Skeletal muscle tissue (tissue), 3 donors: ENCODE measurements at regions not wholly inside any gene's neighbourhood (a gene's known extent, or its start where the extent isn't known, plus 50 kb on each side); places are given as distances from the start of the nearest gene placed in this dataset.

Source experiments
- H3K27ac ChIP-seq: one replicate; pipeline ENCODE4 v1.7.0; 2013; ENCODE audit warnings: mild to moderate bottlenecking, low read depth, low read length, inconsistent platforms
- H3K27me3 ChIP-seq, 3 donors: one replicate each; pipeline ENCODE4 v1.7.0; 2013; ENCODE audit warnings: low read length in 3 of 3; ENCODE audit not compliant: control insufficient read depth in 3 of 3, insufficient read depth in 3 of 3
- H3K36me3 ChIP-seq, 3 donors: one replicate each; pipeline ENCODE4 v1.7.0; 2013; ENCODE audit warnings: low read length in 3 of 3; ENCODE audit not compliant: control insufficient read depth in 3 of 3, insufficient read depth in 3 of 3
- H3K4me1 ChIP-seq, 3 donors: one replicate each; pipeline ENCODE4 v1.7.0; 2013; ENCODE audit warnings: low read length in 3 of 3, mild to moderate bottlenecking in 3 of 3; ENCODE audit not compliant: control insufficient read depth in 3 of 3, insufficient read depth in 3 of 3
- H3K4me3 ChIP-seq, 3 donors: one replicate each; pipeline ENCODE4 v1.7.0; 2013; ENCODE audit warnings: low read length in 3 of 3
- H3K9ac ChIP-seq, 3 donors: one replicate each; pipeline ENCODE4 v1.7.0; 2013; ENCODE audit warnings: low read length in 3 of 3, mild to moderate bottlenecking in 3 of 3, moderate library complexity in 2 of 3, low read depth in 1 of 3
- H3K9me3 ChIP-seq, 3 donors: one replicate each; pipeline ENCODE4 v1.7.0; 2013; ENCODE audit warnings: low read length in 3 of 3; ENCODE audit not compliant: control insufficient read depth in 3 of 3
- donor health status: Osteomylitis.

GRCh38 chr5:21623831-21624230, 1229.3 kb downstream of the CDH12 start:
- Histone ChIP-seq H3K9me3 (no peaks in the 10 kb centered on the region), H3K27me3 (no peaks in the 10 kb centered on the region), H3K4me3 (no peak overlapping the region), H3K27ac (no peak overlapping the region), H3K36me3 (no peaks in the 10 kb centered on the region), H3K4me1 (no peaks in the 10 kb centered on the region), H3K9ac (no peak overlapping the region)

GRCh38 chr5:21615195-21615765, 1237.9 kb downstream of the CDH12 start:
- Histone ChIP-seq H3K4me1 (no peaks in the 10 kb centered on the region), H3K9me3 (no peaks in the 10 kb centered on the region), H3K9ac (no peak overlapping the region), H3K36me3 (no peaks in the 10 kb centered on the region), H3K27me3 (no peaks in the 10 kb centered on the region), H3K4me3 (no peak overlapping the region), H3K27ac (no peak overlapping the region)

GRCh38 chr5:21613971-21614488, 1239.1 kb downstream of the CDH12 start:
- Histone ChIP-seq H3K9me3 (no peaks in the 10 kb centered on the region), H3K4me1 (no peaks in the 10 kb centered on the region), H3K27me3 (no peaks in the 10 kb centered on the region), H3K36me3 (no peaks in the 10 kb centered on the region), H3K4me3 (no peak overlapping the region), H3K9ac (no peak overlapping the region), H3K27ac (no peak overlapping the region)

GRCh38 chr5:21603796-21604195, 1249.3 kb downstream of the CDH12 start:
- H3K9me3 ChIP-seq: no peaks in the 10 kb centered on the region
- no peak overlapping the region for H3K9ac ChIP-seq
- H3K4me1 ChIP-seq: no peaks in the 10 kb centered on the region
- no peaks in the 10 kb centered on the region for H3K27me3 ChIP-seq
- H3K36me3 ChIP-seq: no peaks in the 10 kb centered on the region
- H3K4me3 ChIP-seq: no peak overlapping the region
- no peak overlapping the region for H3K27ac ChIP-seq

GRCh38 chr5:21594566-21594965, 1258.6 kb downstream of the CDH12 start:
- H3K4me1 ChIP-seq: no peaks in the 10 kb centered on the region
- H3K36me3 ChIP-seq: no peaks in the 10 kb centered on the region
- H3K27ac ChIP-seq: no peak overlapping the region
- H3K4me3 ChIP-seq: no peak overlapping the region
- H3K9ac ChIP-seq: no peak overlapping the region
- H3K9me3 ChIP-seq: no peaks in the 10 kb centered on the region
- H3K27me3 ChIP-seq: no peaks in the 10 kb centered on the region

- Histone ChIP-seq H3K36me3 (no peaks in the 10 kb centered on the region), H3K4me3 (no peak overlapping the region), H3K27me3 (no peaks in the 10 kb centered on the region), H3K4me1 (no peaks in the 10 kb centered on the region), H3K9ac (no peak overlapping the region), H3K9me3 (no peaks in the 10 kb centered on the region), H3K27ac (no peak overlapping the region)
Measured at GRCh38 chr5:21593261-21593660, 1259.9 kb downstream of the CDH12 start.

- no peaks in the 10 kb centered on the region for H3K27me3 ChIP-seq
- no peak overlapping the region for H3K9ac ChIP-seq
- no peak overlapping the region for H3K27ac ChIP-seq
- H3K4me3 ChIP-seq: no peak overlapping the region
- no peaks in the 10 kb centered on the region for H3K9me3 ChIP-seq
- no peaks in the 10 kb centered on the region for H3K4me1 ChIP-seq
- peaks cover 0 to 6% (median 3%) of the 10 kb centered on the region in 3 donors for H3K36me3 ChIP-seq
Measured at GRCh38 chr5:21581508-21581907, 1271.6 kb downstream of the CDH12 start.

- H3K4me1 ChIP-seq: no peaks in the 10 kb centered on the region
- H3K9me3 ChIP-seq: no peaks in the 10 kb centered on the region
- H3K36me3 ChIP-seq: no peaks in the 10 kb centered on the region
- H3K9ac ChIP-seq: no peak overlapping the region
- H3K27ac ChIP-seq: no peak overlapping the region
- H3K4me3 ChIP-seq: no peak overlapping the region
- H3K27me3 ChIP-seq: no peaks in the 10 kb centered on the region
Measured at GRCh38 chr5:21574961-21575360, 1278.2 kb downstream of the CDH12 start.

- no peaks in the 10 kb centered on the region for H3K4me1 ChIP-seq
- H3K9me3 ChIP-seq: no peaks in the 10 kb centered on the region
- H3K4me3 ChIP-seq: no peak overlapping the region
- H3K27ac ChIP-seq: no peak overlapping the region
- no peak overlapping the region for H3K9ac ChIP-seq
- no peaks in the 10 kb centered on the region for H3K36me3 ChIP-seq
- H3K27me3 ChIP-seq: no peaks in the 10 kb centered on the region
Measured at GRCh38 chr5:21574438-21574837, 1278.7 kb downstream of the CDH12 start.

GRCh38 chr5:21573416-21574314, 1279.5 kb downstream of the CDH12 start:
- no peak overlapping the region for H3K27ac ChIP-seq
- H3K36me3 ChIP-seq: no peaks in the 10 kb centered on the region
- no peaks in the 10 kb centered on the region for H3K4me1 ChIP-seq
- H3K9me3 ChIP-seq: no peaks in the 10 kb centered on the region
- no peak overlapping the region for H3K9ac ChIP-seq
- no peaks in the 10 kb centered on the region for H3K27me3 ChIP-seq
- H3K4me3 ChIP-seq: no peak overlapping the region
